Testis (tissue), 2 donors: ENCODE measurements at regions not wholly inside any gene's neighbourhood (a gene's known extent, or its start where the extent isn't known, plus 50 kb on each side); places are given as distances from the start of the nearest gene placed in this dataset.

ENCODE experiments used
- POLR2A ChIP-seq: fragments of 450-650 bp; IDR thresholded peaks from one replicate; pipeline ENCODE4 v1.6.1; 2017; ENCODE audit warnings: antibody characterized with exemption, mild to moderate bottlenecking, moderate library complexity
- TF ChIP-seq, protein P1 (sequence below), 3 experiments: fragments of 450-650 bp in 2 of 3; fragments of 200-600 bp in 1 of 3; sonication (generic) in 1 of 3; IDR thresholded peaks; one replicate each; pipeline ENCODE4 v1.5.1; 2016 to 2019; ENCODE audit warnings: antibody characterized with exemption in 3 of 3, mild to moderate bottlenecking in 2 of 3, moderate library complexity in 1 of 3

DNA sequence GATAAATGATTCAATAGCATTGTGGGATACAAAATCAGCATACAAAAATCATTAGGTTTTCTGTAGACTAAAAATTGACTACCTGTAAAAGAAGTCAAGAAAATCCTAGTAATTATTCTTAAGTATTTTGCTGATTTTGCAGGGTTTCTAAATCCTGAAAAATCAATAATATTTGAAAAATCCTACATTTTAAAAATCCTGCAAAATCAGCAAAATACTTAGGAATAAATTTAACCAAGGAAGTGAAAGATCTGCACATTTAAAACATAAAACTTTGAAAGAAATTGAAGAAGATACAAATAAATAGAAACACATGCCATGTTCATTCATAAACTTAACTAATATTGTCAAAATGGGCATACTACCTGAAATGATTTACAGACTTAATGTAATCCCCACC, 517.7 kb downstream of the RERGL start:
- TF ChIP-seq, protein P1, sequence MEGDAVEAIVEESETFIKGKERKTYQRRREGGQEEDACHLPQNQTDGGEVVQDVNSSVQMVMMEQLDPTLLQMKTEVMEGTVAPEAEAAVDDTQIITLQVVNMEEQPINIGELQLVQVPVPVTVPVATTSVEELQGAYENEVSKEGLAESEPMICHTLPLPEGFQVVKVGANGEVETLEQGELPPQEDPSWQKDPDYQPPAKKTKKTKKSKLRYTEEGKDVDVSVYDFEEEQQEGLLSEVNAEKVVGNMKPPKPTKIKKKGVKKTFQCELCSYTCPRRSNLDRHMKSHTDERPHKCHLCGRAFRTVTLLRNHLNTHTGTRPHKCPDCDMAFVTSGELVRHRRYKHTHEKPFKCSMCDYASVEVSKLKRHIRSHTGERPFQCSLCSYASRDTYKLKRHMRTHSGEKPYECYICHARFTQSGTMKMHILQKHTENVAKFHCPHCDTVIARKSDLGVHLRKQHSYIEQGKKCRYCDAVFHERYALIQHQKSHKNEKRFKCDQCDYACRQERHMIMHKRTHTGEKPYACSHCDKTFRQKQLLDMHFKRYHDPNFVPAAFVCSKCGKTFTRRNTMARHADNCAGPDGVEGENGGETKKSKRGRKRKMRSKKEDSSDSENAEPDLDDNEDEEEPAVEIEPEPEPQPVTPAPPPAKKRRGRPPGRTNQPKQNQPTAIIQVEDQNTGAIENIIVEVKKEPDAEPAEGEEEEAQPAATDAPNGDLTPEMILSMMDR (IDR thresholded peaks at IDR 0.05): no peak
- no peak for TF ChIP-seq POLR2A
